ENCODE measurements at regions not wholly inside any gene's neighbourhood (a gene's known extent, or its start where the extent isn't known, plus 50 kb on each side); places are given as distances from the start of the nearest gene placed in this dataset.

GRCh38 chr10:105675333-105675732 is 1034.2 kb downstream of the SORCS3 start:
- Histone ChIP-seq H3K4me3 (no peak overlapping the region), H3K27me3 (no peaks in the 10 kb centered on the region), H3K36me3 (no peaks in the 10 kb centered on the region), H3K27ac (no peak overlapping the region), H3K9me3 (peaks cover 0 to 6% (median 6%) of the 10 kb centered on the region in 3 donors), H3K4me1 (no peaks in the 10 kb centered on the region)
- intact Hi-C loops (cut with DNase I; ENCODE audit: low total_unique reads) = no loop called here
- DNase-seq = no peak
- no peak for TF ChIP-seq CTCF (IDR thresholded peaks at IDR 0.05)

GRCh38 chr10:105674448-105674847 is 1033.4 kb downstream of the SORCS3 start:
- Histone ChIP-seq H3K4me1 (no peaks in the 10 kb centered on the region), H3K36me3 (no peaks in the 10 kb centered on the region), H3K27me3 (no peaks in the 10 kb centered on the region), H3K27ac (no peak overlapping the region), H3K4me3 (no peak overlapping the region), H3K9me3 (peaks cover 0 to 6% (median 6%) of the 10 kb centered on the region in 3 donors)
- no peak for DNase-seq
- TF ChIP-seq CTCF (IDR thresholded peaks at IDR 0.05) = no peak
- intact Hi-C loops (cut with DNase I; ENCODE audit: low total_unique reads) = no loop called here

- TF ChIP-seq CTCF (IDR thresholded peaks at IDR 0.05) = no peak
- Histone ChIP-seq H3K27me3 (no peaks in the 10 kb centered on the region), H3K9me3 (no peaks in the 10 kb centered on the region), H3K27ac (no peak overlapping the region), H3K4me1 (no peaks in the 10 kb centered on the region), H3K4me3 (no peak overlapping the region), H3K36me3 (no peaks in the 10 kb centered on the region)
- intact Hi-C loops (cut with DNase I; ENCODE audit: low total_unique reads) = no loop called here
- DNase-seq = no peak
Measured at GRCh38 chr10:105658696-105659095, 1017.6 kb downstream of the SORCS3 start.

GRCh38 chr10:105656856-105657255 is 1015.8 kb downstream of the SORCS3 start:
- intact Hi-C loops (cut with DNase I; ENCODE audit: low total_unique reads) = no loop called here
- DNase-seq = no peak
- no peak overlapping the region for H3K27ac ChIP-seq
- no peak for TF ChIP-seq CTCF (IDR thresholded peaks at IDR 0.05)
- no peaks in the 10 kb centered on the region for H3K4me1 ChIP-seq
- no peaks in the 10 kb centered on the region for H3K36me3 ChIP-seq
- H3K27me3 ChIP-seq = no peaks in the 10 kb centered on the region
- no peak overlapping the region for H3K4me3 ChIP-seq
- no peaks in the 10 kb centered on the region for H3K9me3 ChIP-seq

GRCh38 chr10:105650306-105650705 is 1009.2 kb downstream of the SORCS3 start:
- H3K36me3 ChIP-seq = no peaks in the 10 kb centered on the region
- no peak for TF ChIP-seq CTCF (IDR thresholded peaks at IDR 0.05)
- intact Hi-C loops (cut with DNase I; ENCODE audit: low total_unique reads) = no loop called here
- H3K4me3 ChIP-seq = no peak overlapping the region
- no peaks in the 10 kb centered on the region for H3K27me3 ChIP-seq
- no peaks in the 10 kb centered on the region for H3K9me3 ChIP-seq
- H3K27ac ChIP-seq = no peak overlapping the region
- H3K4me1 ChIP-seq = no peaks in the 10 kb centered on the region
- no peak for DNase-seq

- H3K4me1 ChIP-seq = no peaks in the 10 kb centered on the region
- no peak for TF ChIP-seq CTCF (IDR thresholded peaks at IDR 0.05)
- intact Hi-C loops (cut with DNase I; ENCODE audit: low total_unique reads) = no loop called here
- H3K27me3 ChIP-seq = no peaks in the 10 kb centered on the region
- no peak overlapping the region for H3K27ac ChIP-seq
- H3K36me3 ChIP-seq = no peaks in the 10 kb centered on the region
- no peak for DNase-seq
- no peaks in the 10 kb centered on the region for H3K9me3 ChIP-seq
- no peak overlapping the region for H3K4me3 ChIP-seq
Measured at GRCh38 chr10:105647354-105647753, 1006.3 kb downstream of the SORCS3 start.

Measured in tibial artery (tissue), 4 donors.